Stimulated activated CD4-positive, alpha-beta T cell treated with anti-CD3 and anti-CD28 coated beads, Interleukin-4, amount 100 ng/mL, for 48 hours (primary cell): ENCODE measurements at regions not wholly inside any gene's neighbourhood (a gene's known extent, or its start where the extent isn't known, plus 50 kb on each side); places are given as distances from the start of the nearest gene placed in this dataset.

Source experiments
- DNase-seq, 2 donors: peaks; one replicate each; pipeline ENCODE4 v3.0.0-alpha.2; 2020; ENCODE audit warnings: low read depth in 2 of 2

GRCh38 chr16:48946686-48947370 lies 334.8 kb downstream of the CBLN1 start:
- DNase-seq = no peak

- DNase-seq = no peak
These were observed 333.0 kb upstream of the N4BP1 start for GRCh38 chr16:48942996-48943395.

- no peak for DNase-seq
These were observed 326.8 kb upstream of the N4BP1 start for GRCh38 chr16:48936811-48937210.

- no peak for DNase-seq
These were observed 322.4 kb upstream of the N4BP1 start for GRCh38 chr16:48932216-48932855.

GRCh38 chr16:48930951-48931553 lies 321.1 kb upstream of the N4BP1 start:
- no peak for DNase-seq

- no peak for DNase-seq
These were observed 309.8 kb upstream of the N4BP1 start for GRCh38 chr16:48919791-48920190.

GRCh38 chr16:48918520-48919258 lies 308.7 kb upstream of the N4BP1 start:
- no peak for DNase-seq

GRCh38 chr16:48916566-48916965 lies 306.6 kb upstream of the N4BP1 start:
- DNase-seq = no peak

GRCh38 chr16:48914070-48914469 lies 304.1 kb upstream of the N4BP1 start:
- DNase-seq = no peak

GRCh38 chr16:48913384-48913783 lies 303.4 kb upstream of the N4BP1 start:
- no peak for DNase-seq

GRCh38 chr16:48912360-48912759 lies 302.4 kb upstream of the N4BP1 start:
- no peak for DNase-seq

- no peak for DNase-seq
These were observed 301.7 kb upstream of the N4BP1 start for GRCh38 chr16:48911700-48912099.

- DNase-seq = no peak
These were observed 300.2 kb upstream of the N4BP1 start for GRCh38 chr16:48910214-48910613.

GRCh38 chr16:48909231-48909630 lies 299.3 kb upstream of the N4BP1 start:
- no peak for DNase-seq

GRCh38 chr16:48907906-48908634 lies 298.1 kb upstream of the N4BP1 start:
- DNase-seq = no peak

- DNase-seq = no peak
These were observed 295.9 kb upstream of the N4BP1 start for GRCh38 chr16:48905632-48906505.

- no peak for DNase-seq
These were observed 294.4 kb upstream of the N4BP1 start for GRCh38 chr16:48904333-48904732.

GRCh38 chr16:48903039-48903438 lies 293.1 kb upstream of the N4BP1 start:
- DNase-seq = no peak

GRCh38 chr16:48901712-48902374 lies 291.9 kb upstream of the N4BP1 start:
- no peak for DNase-seq

GRCh38 chr16:48899500-48899899 lies 289.5 kb upstream of the N4BP1 start:
- DNase-seq = no peak
